Ovary (tissue), 3 donors: ENCODE measurements at regions not wholly inside any gene's neighbourhood (a gene's known extent, or its start where the extent isn't known, plus 50 kb on each side); places are given as distances from the start of the nearest gene placed in this dataset.

Source experiments
- CTCF ChIP-seq, 3 donors: fragments of 450-650 bp in 2 of 3; fragments of 200-600 bp in 1 of 3; IDR thresholded peaks; one replicate each; pipeline versions ENCODE4 v1.5.1 to v1.8.0; 2016 to 2022; ENCODE audit warnings: antibody characterized with exemption in 3 of 3, mild to moderate bottlenecking in 1 of 3
- POLR2A ChIP-seq: fragments of 450-650 bp; IDR thresholded peaks from one replicate; pipeline ENCODE4 v1.6.1; 2017; ENCODE audit warnings: antibody characterized with exemption, mild to moderate bottlenecking, moderate library complexity
- donor health status: DM: no; HTN: no; CAD: no.

GRCh38 chr11:116567721-116568242, 205.0 kb downstream of the BUD13 start:
- TF ChIP-seq POLR2A (no peak), CTCF (IDR thresholded peaks at IDR 0.05) (no peak)
